PFSK-1 (cell line): ENCODE measurements at regions not wholly inside any gene's neighbourhood (a gene's known extent, or its start where the extent isn't known, plus 50 kb on each side); places are given as distances from the start of the nearest gene placed in this dataset.

Source experiments
- FOXP2 ChIP-seq: optimal IDR thresholded peaks from 2 replicates; pipeline ENCODE3; 2011; ENCODE audit warnings: borderline replicate concordance, control low read depth, inconsistent platforms; ENCODE audit not compliant: insufficient read depth; ENCODE audit errors: extremely low read length, extremely low read depth
- POLR2AphosphoS5 ChIP-seq: IDR thresholded peaks from 2 replicates; pipeline ENCODE4 v1.6.1; 2012; ENCODE audit warnings: low read depth, mild to moderate bottlenecking, control low read depth, low read length, moderate library complexity
- REST ChIP-seq, 2 experiments: IDR thresholded peaks; 2 replicates each; pipeline versions ENCODE4 v1.6.1 to v1.8.0; 2011 to 2012; ENCODE audit warnings: low read depth in 2 of 2, low read length in 2 of 2, control low read depth in 1 of 2, inconsistent platforms in 1 of 2, mild to moderate bottlenecking in 1 of 2, moderate library complexity in 1 of 2; ENCODE audit not compliant: insufficient read depth in 1 of 2
- SIN3A ChIP-seq: IDR thresholded peaks from 2 replicates; pipeline ENCODE4 v1.6.1; 2012; ENCODE audit warnings: mild to moderate bottlenecking, low read length, moderate library complexity, borderline replicate concordance; ENCODE audit not compliant: insufficient read depth
- TAF1 ChIP-seq: IDR thresholded peaks from 2 replicates; pipeline ENCODE4 v1.6.1; 2012; ENCODE audit warnings: low read length, control low read depth, borderline replicate concordance; ENCODE audit not compliant: insufficient read depth

DNA sequence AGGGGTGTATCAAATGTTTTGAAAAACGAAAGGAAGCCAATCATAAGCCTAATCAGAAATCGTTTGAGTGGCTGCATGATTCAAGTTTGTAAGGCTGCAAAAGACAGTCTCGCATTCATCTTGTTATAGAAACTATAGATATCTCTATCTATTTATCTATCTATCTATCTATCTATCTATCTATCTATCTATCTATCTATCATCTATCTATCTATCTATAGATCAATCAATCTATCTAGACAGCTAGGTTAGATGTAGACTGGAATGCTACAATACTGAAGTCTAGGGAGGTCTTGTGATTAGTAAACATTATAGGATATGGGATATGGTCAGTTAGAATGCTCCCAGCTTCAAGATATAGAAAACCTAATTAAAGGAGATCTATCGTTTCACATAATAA, 52.2 kb upstream of the BTG1 start:
- no peak for TF ChIP-seq TAF1
- TF ChIP-seq POLR2AphosphoS5, result no peak
- no peak for TF ChIP-seq REST (IDR thresholded peaks at IDR 0.05; ENCODE audit: insufficient read depth in 1 of 2, low read depth in 2 of 2, low read length in 2 of 2)
- TF ChIP-seq FOXP2, result no peak
- TF ChIP-seq SIN3A, result no peak

DNA sequence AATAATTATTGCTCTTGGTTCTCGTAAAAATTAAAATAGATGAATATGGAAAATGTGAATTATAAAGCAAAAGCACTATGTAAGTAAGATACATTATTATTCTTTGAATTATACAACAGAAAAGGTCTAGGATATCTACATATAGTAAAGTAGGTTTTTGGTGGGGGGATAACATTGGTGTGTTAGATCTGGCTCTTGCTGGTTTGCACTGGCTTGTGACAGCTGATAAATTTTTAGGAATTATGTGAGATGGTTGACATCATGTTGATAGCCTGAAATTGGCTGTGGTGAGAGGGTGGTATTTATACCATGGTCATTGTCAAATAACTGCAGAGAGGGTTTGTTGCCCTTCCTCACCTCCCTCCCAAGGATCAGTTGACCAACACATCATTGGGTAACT, 50.7 kb upstream of the BTG1 start:
- TF ChIP-seq POLR2AphosphoS5 (no peak), SIN3A (no peak), REST (IDR thresholded peaks at IDR 0.05; ENCODE audit: insufficient read depth in 1 of 2, low read depth in 2 of 2, low read length in 2 of 2) (no peak), FOXP2 (no peak), TAF1 (no peak)
